Left ventricle myocardium inferior (tissue), 1 donor: ENCODE measurements at regions not wholly inside any gene's neighbourhood (a gene's known extent, or its start where the extent isn't known, plus 50 kb on each side); places are given as distances from the start of the nearest gene placed in this dataset.
"Not testable (repeated sequence)": the region's sequence is repeated elsewhere in the genome, so short reads cannot be mapped to it uniquely, and the experiment has no call there.

Experiments
- DNase-seq: peaks from one replicate; pipeline ENCODE4 v3.0.0-alpha.2; 2020
- H3K27ac ChIP-seq: fragments of 200-600 bp; replicated peaks from 2 replicates; pipeline ENCODE4 v1.8.0; 2021
- H3K27me3 ChIP-seq: fragments of 200-600 bp; 2 replicates; pipeline ENCODE4 v1.8.0; 2021; ENCODE audit warnings: low read depth
- H3K36me3 ChIP-seq: fragments of 200-600 bp; 2 replicates; pipeline ENCODE4 v1.8.0; 2021
- H3K4me1 ChIP-seq: fragments of 200-600 bp; 2 replicates; pipeline ENCODE4 v1.8.0; 2021
- H3K4me3 ChIP-seq: fragments of 200-600 bp; 2 replicates; pipeline ENCODE4 v1.8.0; 2021; ENCODE audit warnings: mild to moderate bottlenecking, moderate library complexity
- H3K9me3 ChIP-seq: fragments of 200-600 bp; replicated peaks from 2 replicates; pipeline ENCODE4 v1.8.0; 2021
- CTCF ChIP-seq: fragments of 200-600 bp; IDR thresholded peaks from 2 replicates; pipeline ENCODE4 v1.8.0; 2021; ENCODE audit warnings: antibody characterized with exemption, mild to moderate bottlenecking, borderline replicate concordance
- intact Hi-C: fragments of 100-400 bp; cut with micrococcal nuclease; formaldehyde crosslinking; loops from one replicate; pipeline ENCODE4 v1.11.0; 2022
- donor health status: DM: no; HTN: yes; CAD: no; lungs with severe emphysema.

GRCh38 chr5:45171563-45171962 is 362.8 kb downstream of the MRPS30 start:
- Histone ChIP-seq H3K27ac (no peak overlapping the region), H3K36me3 (no peaks in the 10 kb centered on the region), H3K4me1 (no peaks in the 10 kb centered on the region), H3K27me3 (no peaks in the 10 kb centered on the region), H3K9me3 (no peaks in the 10 kb centered on the region), H3K4me3 (no peak overlapping the region)
- TF ChIP-seq CTCF = no peak
- DNase-seq = no peak
- intact Hi-C loops = no loop called here

GRCh38 chr5:45172634-45173033 is 363.9 kb downstream of the MRPS30 start:
- H3K27me3 ChIP-seq, intact Hi-C loops, DNase-seq, H3K4me1 ChIP-seq, H3K4me3 ChIP-seq, H3K27ac ChIP-seq, H3K9me3 ChIP-seq, H3K36me3 ChIP-seq: not testable (repeated sequence)

- Histone ChIP-seq H3K4me3 (no peak overlapping the region), H3K27me3 (no peaks in the 10 kb centered on the region), H3K27ac (no peak overlapping the region), H3K9me3 (no peaks in the 10 kb centered on the region), H3K4me1 (peaks cover 22% of the 10 kb centered on the region), H3K36me3 (no peaks in the 10 kb centered on the region)
- DNase-seq = no peak
- intact Hi-C loops = no loop called here
- no peak for TF ChIP-seq CTCF
These were observed 370.9 kb downstream of the MRPS30 start for GRCh38 chr5:45179686-45180085.

DNA sequence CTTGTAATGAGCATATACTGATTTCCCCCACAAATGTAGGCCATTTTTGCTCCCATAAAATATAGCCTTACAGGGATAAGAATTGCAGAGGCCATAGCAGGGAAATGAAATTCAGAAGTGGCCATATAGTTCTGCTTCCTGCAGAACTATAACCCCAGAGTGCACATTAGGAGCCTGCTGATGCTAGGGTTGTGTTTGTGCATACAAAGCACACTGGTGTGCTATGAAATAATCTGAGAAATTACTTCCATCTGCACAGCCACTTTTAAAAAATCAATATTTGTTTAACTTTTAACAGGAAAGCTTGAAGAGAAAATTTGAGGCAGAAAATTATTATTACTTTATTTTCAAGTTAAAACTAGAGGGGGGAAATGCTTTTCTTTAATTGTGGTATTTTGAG is 380.3 kb downstream of the MRPS30 start:
- intact Hi-C loops = no loop called here
- H3K4me3 ChIP-seq = no peak overlapping the region
- H3K27ac ChIP-seq = no peak overlapping the region
- no peak for DNase-seq
- TF ChIP-seq CTCF = no peak
- H3K9me3 ChIP-seq = no peaks in the 10 kb centered on the region
- no peaks in the 10 kb centered on the region for H3K36me3 ChIP-seq
- no peaks in the 10 kb centered on the region for H3K4me1 ChIP-seq
- H3K27me3 ChIP-seq = no peaks in the 10 kb centered on the region

GRCh38 chr5:45189481-45189880 is 380.7 kb downstream of the MRPS30 start:
- Histone ChIP-seq H3K9me3 (no peaks in the 10 kb centered on the region), H3K4me3 (no peak overlapping the region), H3K27ac (no peak overlapping the region), H3K4me1 (no peaks in the 10 kb centered on the region), H3K36me3 (no peaks in the 10 kb centered on the region), H3K27me3 (no peaks in the 10 kb centered on the region)
- DNase-seq = no peak
- intact Hi-C loops = no loop called here
- TF ChIP-seq CTCF = no peak

DNA sequence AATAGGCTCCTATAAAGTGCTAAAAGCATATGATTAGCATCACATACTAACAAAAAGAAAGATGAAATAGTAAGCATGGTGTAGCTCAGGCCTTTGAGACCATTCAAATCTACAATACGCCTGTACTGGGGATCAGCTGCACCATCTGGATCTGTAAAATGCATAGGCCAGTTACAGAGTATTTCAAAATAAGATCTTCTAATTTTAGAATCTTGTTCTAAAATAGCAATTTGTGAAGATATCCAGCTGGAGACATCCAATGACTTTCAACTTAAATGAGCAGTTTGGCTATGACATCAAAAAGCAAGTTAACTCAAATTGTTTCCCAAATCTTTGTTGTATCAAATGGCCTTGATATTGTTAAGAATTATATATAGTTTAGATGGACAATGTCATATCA is 386.3 kb downstream of the MRPS30 start:
- Histone ChIP-seq H3K36me3 (no peaks in the 10 kb centered on the region), H3K27ac (no peak overlapping the region), H3K27me3 (no peaks in the 10 kb centered on the region), H3K4me1 (no peaks in the 10 kb centered on the region), H3K9me3 (no peaks in the 10 kb centered on the region), H3K4me3 (no peak overlapping the region)
- no peak for TF ChIP-seq CTCF
- no peak for DNase-seq
- intact Hi-C loops = no loop called here
